MV-4-11 (cell line): ENCODE measurements at regions not wholly inside any gene's neighbourhood (a gene's known extent, or its start where the extent isn't known, plus 50 kb on each side); places are given as distances from the start of the nearest gene placed in this dataset.

Source experiments
- DNase-seq: peaks from one replicate; lab custom pipeline; 2025; lab: John Stamatoyannopoulos, UW

- no peak for DNase-seq
Measured at GRCh38 chr20:50258790-50259483, 68.3 kb downstream of the CEBPB start.

- DNase-seq, result no peak
Measured at GRCh38 chr20:50259705-50260478, 69.3 kb downstream of the CEBPB start.

- DNase-seq, result peak; percentile 53
Measured at GRCh38 chr20:50260479-50261221, 70.0 kb downstream of the CEBPB start.

- DNase-seq, result no peak
Measured at GRCh38 chr20:50261471-50262212, 71.0 kb downstream of the CEBPB start.

- DNase-seq, result no peak
Measured at GRCh38 chr20:50263831-50264230, 73.2 kb downstream of the CEBPB start.

GRCh38 chr20:50264534-50265145 is 74.0 kb downstream of the CEBPB start:
- DNase-seq, result no peak

GRCh38 chr20:50265245-50265946 is 74.8 kb downstream of the CEBPB start:
- no peak for DNase-seq

- no peak for DNase-seq
Measured at GRCh38 chr20:50266293-50267040, 75.8 kb downstream of the CEBPB start.

- peak; percentile 43 for DNase-seq
Measured at GRCh38 chr20:50267041-50267865, 76.6 kb downstream of the CEBPB start.

GRCh38 chr20:50267866-50268219 is 77.2 kb downstream of the CEBPB start:
- DNase-seq, result no peak

GRCh38 chr20:50269091-50270033 is 78.7 kb downstream of the CEBPB start:
- no peak for DNase-seq

GRCh38 chr20:50270034-50270395 is 79.4 kb downstream of the CEBPB start:
- no peak for DNase-seq

GRCh38 chr20:50270569-50270968 is 79.9 kb downstream of the CEBPB start:
- peak; percentile 83 for DNase-seq

- DNase-seq, result no peak
Measured at GRCh38 chr20:50271176-50271575, 80.5 kb downstream of the CEBPB start.

GRCh38 chr20:50271612-50272011 is 81.0 kb downstream of the CEBPB start:
- DNase-seq, result no peak

- peak; percentile 78 for DNase-seq
Measured at GRCh38 chr20:50272030-50272723, 81.5 kb downstream of the CEBPB start.

GRCh38 chr20:50272724-50273446 is 82.3 kb downstream of the CEBPB start:
- no peak for DNase-seq
